Ramos (cell line): ENCODE measurements at regions not wholly inside any gene's neighbourhood (a gene's known extent, or its start where the extent isn't known, plus 50 kb on each side); places are given as distances from the start of the nearest gene placed in this dataset.

Experiments used
- in situ Hi-C: fragments of 300-500 bp; cut with MboI; formaldehyde crosslinking; loops from one replicate; pipeline ENCODE4 v1.14.3; 2022; ENCODE audit warnings: low sequenced_read_pairs; ENCODE audit not compliant: unreplicated experiment

GRCh38 chr20:12020846-12021245, 103.2 kb downstream of the BTBD3 start:
- in situ Hi-C loops = no loop called here

GRCh38 chr20:12022126-12022525, 104.4 kb downstream of the BTBD3 start:
- in situ Hi-C loops = no loop called here

DNA sequence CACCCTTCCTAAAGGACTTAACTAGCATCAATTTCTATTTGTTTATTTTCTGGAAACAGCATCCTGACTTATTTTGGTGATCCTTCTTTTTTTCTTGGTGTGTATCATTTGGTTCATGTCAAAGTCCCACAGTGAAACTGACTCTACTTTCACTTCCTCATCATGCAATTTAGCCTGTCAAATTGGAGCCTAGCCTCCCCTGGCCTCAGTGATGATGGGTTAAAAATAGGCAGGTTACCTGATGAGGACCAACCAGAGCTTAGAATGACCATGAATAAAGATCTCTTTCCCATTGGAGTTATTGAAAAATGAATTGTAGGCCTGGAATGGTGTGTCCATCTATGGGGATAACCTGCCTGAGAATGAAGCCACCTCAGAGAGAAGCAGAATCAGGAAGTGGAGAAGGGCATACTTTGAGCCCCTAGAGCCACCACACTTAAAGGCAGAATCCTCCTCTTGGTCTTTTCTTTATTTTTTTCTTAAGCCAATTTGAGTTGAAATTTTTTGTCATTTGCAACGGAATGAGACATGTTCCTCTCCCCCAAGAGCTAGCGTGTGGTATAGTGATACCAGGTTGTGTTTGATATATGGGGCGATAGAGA, 105.6 kb downstream of the BTBD3 start:
- in situ Hi-C loops = no loop called here

GRCh38 chr20:12028771-12029170, 111.1 kb downstream of the BTBD3 start:
- in situ Hi-C loops = no loop called here

GRCh38 chr20:12030470-12030869, 112.8 kb downstream of the BTBD3 start:
- in situ Hi-C loops = no loop called here

DNA sequence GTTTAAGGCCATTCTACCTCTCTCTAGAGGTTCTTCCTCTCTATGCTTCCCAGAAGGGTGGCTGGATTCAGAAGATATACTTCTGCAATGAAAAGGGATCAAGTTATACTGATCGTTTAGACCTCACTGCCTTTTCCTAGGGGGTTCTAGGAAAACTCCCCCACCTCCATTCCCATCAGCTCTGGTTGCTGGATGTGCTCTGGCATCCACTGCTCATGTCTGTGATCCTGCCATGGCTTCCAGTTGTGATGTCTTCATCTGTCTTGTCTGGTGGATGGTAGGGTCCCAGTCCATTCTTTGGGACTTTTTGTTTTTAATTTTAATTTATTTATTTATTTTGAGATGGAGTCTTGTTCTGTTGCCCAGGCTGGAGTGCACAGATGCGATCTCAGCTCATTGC, 118.4 kb downstream of the BTBD3 start:
- in situ Hi-C loops = no loop called here

GRCh38 chr20:12037521-12037920, 119.8 kb downstream of the BTBD3 start:
- in situ Hi-C loops = no loop called here

DNA sequence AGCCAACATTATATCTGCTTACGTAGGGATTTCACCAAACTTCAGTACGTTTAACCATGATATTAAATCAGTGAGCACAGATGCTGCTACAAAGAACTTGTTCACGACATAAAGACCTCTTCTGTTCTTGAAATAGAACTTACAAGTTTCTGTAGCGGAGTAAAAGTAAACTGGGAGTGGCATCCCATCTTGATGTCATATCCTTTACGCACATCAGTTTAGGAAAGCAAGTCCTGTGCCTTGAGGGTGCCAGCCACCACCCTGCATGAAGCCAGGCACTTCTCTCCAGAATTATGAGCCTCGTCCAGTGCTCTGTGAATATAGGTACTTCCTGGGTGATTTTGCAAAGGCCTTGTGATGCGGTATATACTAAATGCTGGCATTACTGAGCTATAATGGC, 122.6 kb downstream of the BTBD3 start:
- in situ Hi-C loops = no loop called here

GRCh38 chr20:12044969-12045368, 127.3 kb downstream of the BTBD3 start:
- in situ Hi-C loops = no loop called here

DNA sequence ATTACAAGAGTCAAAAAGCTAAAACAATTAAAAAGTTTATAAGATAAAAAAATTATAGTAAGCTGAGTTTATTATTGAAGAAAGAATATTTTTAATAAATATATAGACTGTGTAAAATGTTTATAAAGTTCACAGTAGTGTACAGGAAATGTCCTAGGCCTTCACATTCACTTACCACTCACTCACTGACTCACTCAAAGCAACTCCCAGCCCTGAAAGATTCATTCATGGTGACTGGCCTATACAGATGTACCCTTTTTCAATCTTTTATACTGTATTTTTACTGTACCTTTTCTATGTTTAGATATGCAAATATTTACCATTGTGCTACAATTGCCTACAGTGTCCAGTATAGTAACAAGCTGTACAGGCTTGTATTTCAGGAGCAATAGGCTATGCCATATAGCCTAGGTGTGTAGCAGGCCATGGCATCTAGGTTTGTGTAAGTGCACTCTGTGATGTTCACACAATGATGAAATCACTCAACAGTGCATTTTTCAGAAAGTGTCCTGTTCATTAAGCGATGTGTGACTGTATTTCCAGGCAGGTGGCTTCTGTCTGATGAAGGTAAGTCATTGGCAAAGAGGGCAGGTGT, 130.2 kb downstream of the BTBD3 start:
- in situ Hi-C loops = no loop called here

DNA sequence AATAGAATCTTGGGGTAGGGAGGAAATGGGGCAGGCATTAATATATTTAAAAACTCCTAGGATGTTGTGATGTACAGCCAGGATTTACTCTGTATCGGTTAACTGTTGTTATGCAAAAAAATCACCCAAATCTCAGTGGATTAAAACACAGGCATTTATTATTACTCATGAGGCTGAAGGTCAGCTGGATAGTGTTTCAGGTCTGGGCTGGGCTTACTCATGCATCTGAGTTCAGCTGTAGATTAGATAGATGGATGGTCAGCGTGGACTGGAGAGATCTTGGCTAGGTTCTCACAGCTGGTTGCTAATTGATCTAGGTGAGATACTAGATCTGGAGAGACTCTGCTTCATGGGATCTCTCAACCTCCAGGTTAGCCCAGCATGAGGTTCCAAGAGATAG, 131.4 kb downstream of the BTBD3 start:
- in situ Hi-C loops = no loop called here

- in situ Hi-C loops = no loop called here
Measured at GRCh38 chr20:12051206-12052163, 133.8 kb downstream of the BTBD3 start.

GRCh38 chr20:12053353-12053752, 135.7 kb downstream of the BTBD3 start:
- in situ Hi-C loops = no loop called here

- in situ Hi-C loops = no loop called here
Measured at GRCh38 chr20:12054556-12054955, 136.9 kb downstream of the BTBD3 start.

GRCh38 chr20:12055161-12055560, 137.5 kb downstream of the BTBD3 start:
- in situ Hi-C loops = no loop called here

GRCh38 chr20:12056839-12057238, 139.1 kb downstream of the BTBD3 start:
- in situ Hi-C loops = no loop called here

- in situ Hi-C loops = no loop called here
Measured at GRCh38 chr20:12057778-12058177, 140.1 kb downstream of the BTBD3 start.

- in situ Hi-C loops = no loop called here
Measured at GRCh38 chr20:12058216-12058615, 140.5 kb downstream of the BTBD3 start.

DNA sequence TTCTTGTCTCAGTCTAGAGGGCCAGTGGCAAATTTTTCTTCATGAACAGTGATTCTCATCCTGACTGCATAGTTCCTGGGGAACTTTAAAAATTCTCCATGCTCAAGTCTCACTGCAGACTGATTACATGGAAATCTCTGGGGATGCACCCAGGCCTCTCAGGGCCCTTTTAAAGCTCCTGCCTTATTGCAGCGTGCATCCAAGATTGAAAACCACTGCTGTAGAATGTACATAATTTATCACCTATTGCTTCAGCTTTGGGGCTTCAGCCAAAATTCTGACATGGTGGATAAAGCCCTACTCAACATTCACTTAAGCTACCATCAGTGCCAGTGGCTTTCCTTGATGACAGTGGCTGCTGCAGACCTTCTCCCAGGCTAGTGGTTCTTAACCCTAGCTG, 143.8 kb downstream of the BTBD3 start:
- in situ Hi-C loops = no loop called here

- in situ Hi-C loops = no loop called here
Measured at GRCh38 chr20:12063106-12063684, 145.5 kb downstream of the BTBD3 start.

- in situ Hi-C loops = no loop called here
Measured at GRCh38 chr20:12064540-12064939, 146.8 kb downstream of the BTBD3 start.
